GM23338 (cell line): ENCODE measurements at regions not wholly inside any gene's neighbourhood (a gene's known extent, or its start where the extent isn't known, plus 50 kb on each side); places are given as distances from the start of the nearest gene placed in this dataset.

Experiments used
- CREB1 ChIP-seq: fragments of 250-450 bp; sonication (Bioruptor Pico); IDR thresholded peaks from 2 replicates; pipeline ENCODE4 v1.5.0; 2020; ENCODE audit warnings: low read depth, mild to moderate bottlenecking, moderate library complexity
- EZH2 ChIP-seq: fragments of 200-600 bp; sonication (generic); IDR thresholded peaks from one replicate; pipeline ENCODE4 v1.8.0; 2017; ENCODE audit warnings: antibody characterized with exemption, mild to moderate bottlenecking, low read depth; ENCODE audit not compliant: unreplicated experiment
- EZH2phosphoT487 ChIP-seq: fragments of 200-600 bp; sonication (generic); IDR thresholded peaks from one replicate; pipeline ENCODE4 v1.8.1; 2018; ENCODE audit warnings: antibody characterized with exemption; ENCODE audit not compliant: unreplicated experiment
- JUNB ChIP-seq: IDR thresholded peaks from one replicate; pipeline ENCODE4 v1.6.1; 2016; ENCODE audit warnings: antibody characterized with exemption; ENCODE audit not compliant: unreplicated experiment
- NANOG ChIP-seq: IDR thresholded peaks from 2 replicates; pipeline ENCODE4 v1.6.1; 2016; ENCODE audit warnings: antibody characterized with exemption, borderline replicate concordance
- POLR2AphosphoS5 ChIP-seq: IDR thresholded peaks from 2 replicates; pipeline ENCODE4 v1.6.1; 2016; ENCODE audit warnings: antibody characterized with exemption, low read depth
- ZNF114 ChIP-seq: fragments of 250-450 bp; sonication (Bioruptor Pico); IDR thresholded peaks from 2 replicates; pipeline ENCODE4 v1.5.0; 2020; ENCODE audit warnings: mild to moderate bottlenecking, moderate library complexity
- ZNF331 ChIP-seq: fragments of 250-450 bp; sonication (Bioruptor Pico); IDR thresholded peaks from 2 replicates; pipeline ENCODE4 v1.5.0; 2020; ENCODE audit warnings: low read depth, mild to moderate bottlenecking, moderate library complexity
- TF ChIP-seq, protein P1 (sequence below): IDR thresholded peaks from one replicate; pipeline ENCODE4 v1.6.1; 2018; ENCODE audit warnings: antibody characterized with exemption; ENCODE audit not compliant: unreplicated experiment
- TF ChIP-seq, protein P2 (sequence below), 2 experiments: fragments of 200-600 bp in 1 of 2; sonication (generic) in 1 of 2; conservative IDR thresholded peaks; 2 replicates each; pipeline versions ENCODE4 v1.5.1 to v1.6.1; 2016 to 2017; ENCODE audit warnings: antibody characterized with exemption in 2 of 2, low read depth in 2 of 2, mild to moderate bottlenecking in 2 of 2, moderate library complexity in 1 of 2
- TF ChIP-seq, protein P3 (sequence below): IDR thresholded peaks from 2 replicates; pipeline ENCODE4 v1.6.1; 2016; ENCODE audit warnings: antibody characterized with exemption
- TF ChIP-seq, protein P4 (sequence below): fragments of 250-450 bp; sonication (Bioruptor Pico); IDR thresholded peaks from 2 replicates; pipeline ENCODE4 v1.5.0; 2020; ENCODE audit warnings: mild to moderate bottlenecking, moderate library complexity

DNA sequence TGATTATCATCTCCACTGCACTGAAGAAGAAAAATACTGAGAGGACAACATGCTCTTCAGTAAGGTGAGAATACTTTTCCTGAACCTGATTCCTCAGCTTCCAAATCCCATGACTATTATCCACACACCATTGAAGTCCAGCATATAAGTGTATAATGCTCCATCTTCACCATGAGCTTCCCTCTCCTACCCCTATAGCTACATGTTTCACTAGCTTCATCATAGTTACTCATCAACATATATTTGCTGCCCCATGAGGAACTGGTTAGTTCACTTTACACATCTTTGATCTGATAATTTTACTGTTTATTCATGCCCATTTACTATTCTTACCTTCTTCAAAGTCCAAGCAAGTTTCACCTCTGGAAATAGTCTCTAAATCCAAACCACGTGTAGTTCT, 908.5 kb upstream of the SEMA6D start:
- TF ChIP-seq, protein P1, sequence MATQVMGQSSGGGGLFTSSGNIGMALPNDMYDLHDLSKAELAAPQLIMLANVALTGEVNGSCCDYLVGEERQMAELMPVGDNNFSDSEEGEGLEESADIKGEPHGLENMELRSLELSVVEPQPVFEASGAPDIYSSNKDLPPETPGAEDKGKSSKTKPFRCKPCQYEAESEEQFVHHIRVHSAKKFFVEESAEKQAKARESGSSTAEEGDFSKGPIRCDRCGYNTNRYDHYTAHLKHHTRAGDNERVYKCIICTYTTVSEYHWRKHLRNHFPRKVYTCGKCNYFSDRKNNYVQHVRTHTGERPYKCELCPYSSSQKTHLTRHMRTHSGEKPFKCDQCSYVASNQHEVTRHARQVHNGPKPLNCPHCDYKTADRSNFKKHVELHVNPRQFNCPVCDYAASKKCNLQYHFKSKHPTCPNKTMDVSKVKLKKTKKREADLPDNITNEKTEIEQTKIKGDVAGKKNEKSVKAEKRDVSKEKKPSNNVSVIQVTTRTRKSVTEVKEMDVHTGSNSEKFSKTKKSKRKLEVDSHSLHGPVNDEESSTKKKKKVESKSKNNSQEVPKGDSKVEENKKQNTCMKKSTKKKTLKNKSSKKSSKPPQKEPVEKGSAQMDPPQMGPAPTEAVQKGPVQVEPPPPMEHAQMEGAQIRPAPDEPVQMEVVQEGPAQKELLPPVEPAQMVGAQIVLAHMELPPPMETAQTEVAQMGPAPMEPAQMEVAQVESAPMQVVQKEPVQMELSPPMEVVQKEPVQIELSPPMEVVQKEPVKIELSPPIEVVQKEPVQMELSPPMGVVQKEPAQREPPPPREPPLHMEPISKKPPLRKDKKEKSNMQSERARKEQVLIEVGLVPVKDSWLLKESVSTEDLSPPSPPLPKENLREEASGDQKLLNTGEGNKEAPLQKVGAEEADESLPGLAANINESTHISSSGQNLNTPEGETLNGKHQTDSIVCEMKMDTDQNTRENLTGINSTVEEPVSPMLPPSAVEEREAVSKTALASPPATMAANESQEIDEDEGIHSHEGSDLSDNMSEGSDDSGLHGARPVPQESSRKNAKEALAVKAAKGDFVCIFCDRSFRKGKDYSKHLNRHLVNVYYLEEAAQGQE: no peak
- TF ChIP-seq, protein P2, sequence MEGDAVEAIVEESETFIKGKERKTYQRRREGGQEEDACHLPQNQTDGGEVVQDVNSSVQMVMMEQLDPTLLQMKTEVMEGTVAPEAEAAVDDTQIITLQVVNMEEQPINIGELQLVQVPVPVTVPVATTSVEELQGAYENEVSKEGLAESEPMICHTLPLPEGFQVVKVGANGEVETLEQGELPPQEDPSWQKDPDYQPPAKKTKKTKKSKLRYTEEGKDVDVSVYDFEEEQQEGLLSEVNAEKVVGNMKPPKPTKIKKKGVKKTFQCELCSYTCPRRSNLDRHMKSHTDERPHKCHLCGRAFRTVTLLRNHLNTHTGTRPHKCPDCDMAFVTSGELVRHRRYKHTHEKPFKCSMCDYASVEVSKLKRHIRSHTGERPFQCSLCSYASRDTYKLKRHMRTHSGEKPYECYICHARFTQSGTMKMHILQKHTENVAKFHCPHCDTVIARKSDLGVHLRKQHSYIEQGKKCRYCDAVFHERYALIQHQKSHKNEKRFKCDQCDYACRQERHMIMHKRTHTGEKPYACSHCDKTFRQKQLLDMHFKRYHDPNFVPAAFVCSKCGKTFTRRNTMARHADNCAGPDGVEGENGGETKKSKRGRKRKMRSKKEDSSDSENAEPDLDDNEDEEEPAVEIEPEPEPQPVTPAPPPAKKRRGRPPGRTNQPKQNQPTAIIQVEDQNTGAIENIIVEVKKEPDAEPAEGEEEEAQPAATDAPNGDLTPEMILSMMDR (conservative IDR thresholded peaks at IDR 0.05; ENCODE audit: low read depth in 2 of 2): no peak
- TF ChIP-seq JUNB (no peak), EZH2 (no peak), POLR2AphosphoS5 (no peak), EZH2phosphoT487 (no peak), CREB1 (CRISPR knock-in tag) (no peak), ZNF331 (CRISPR knock-in tag) (no peak), NANOG (no peak), ZNF114 (no peak)
- TF ChIP-seq, protein P3, sequence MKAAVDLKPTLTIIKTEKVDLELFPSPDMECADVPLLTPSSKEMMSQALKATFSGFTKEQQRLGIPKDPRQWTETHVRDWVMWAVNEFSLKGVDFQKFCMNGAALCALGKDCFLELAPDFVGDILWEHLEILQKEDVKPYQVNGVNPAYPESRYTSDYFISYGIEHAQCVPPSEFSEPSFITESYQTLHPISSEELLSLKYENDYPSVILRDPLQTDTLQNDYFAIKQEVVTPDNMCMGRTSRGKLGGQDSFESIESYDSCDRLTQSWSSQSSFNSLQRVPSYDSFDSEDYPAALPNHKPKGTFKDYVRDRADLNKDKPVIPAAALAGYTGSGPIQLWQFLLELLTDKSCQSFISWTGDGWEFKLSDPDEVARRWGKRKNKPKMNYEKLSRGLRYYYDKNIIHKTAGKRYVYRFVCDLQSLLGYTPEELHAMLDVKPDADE: no peak
- TF ChIP-seq, protein P4, sequence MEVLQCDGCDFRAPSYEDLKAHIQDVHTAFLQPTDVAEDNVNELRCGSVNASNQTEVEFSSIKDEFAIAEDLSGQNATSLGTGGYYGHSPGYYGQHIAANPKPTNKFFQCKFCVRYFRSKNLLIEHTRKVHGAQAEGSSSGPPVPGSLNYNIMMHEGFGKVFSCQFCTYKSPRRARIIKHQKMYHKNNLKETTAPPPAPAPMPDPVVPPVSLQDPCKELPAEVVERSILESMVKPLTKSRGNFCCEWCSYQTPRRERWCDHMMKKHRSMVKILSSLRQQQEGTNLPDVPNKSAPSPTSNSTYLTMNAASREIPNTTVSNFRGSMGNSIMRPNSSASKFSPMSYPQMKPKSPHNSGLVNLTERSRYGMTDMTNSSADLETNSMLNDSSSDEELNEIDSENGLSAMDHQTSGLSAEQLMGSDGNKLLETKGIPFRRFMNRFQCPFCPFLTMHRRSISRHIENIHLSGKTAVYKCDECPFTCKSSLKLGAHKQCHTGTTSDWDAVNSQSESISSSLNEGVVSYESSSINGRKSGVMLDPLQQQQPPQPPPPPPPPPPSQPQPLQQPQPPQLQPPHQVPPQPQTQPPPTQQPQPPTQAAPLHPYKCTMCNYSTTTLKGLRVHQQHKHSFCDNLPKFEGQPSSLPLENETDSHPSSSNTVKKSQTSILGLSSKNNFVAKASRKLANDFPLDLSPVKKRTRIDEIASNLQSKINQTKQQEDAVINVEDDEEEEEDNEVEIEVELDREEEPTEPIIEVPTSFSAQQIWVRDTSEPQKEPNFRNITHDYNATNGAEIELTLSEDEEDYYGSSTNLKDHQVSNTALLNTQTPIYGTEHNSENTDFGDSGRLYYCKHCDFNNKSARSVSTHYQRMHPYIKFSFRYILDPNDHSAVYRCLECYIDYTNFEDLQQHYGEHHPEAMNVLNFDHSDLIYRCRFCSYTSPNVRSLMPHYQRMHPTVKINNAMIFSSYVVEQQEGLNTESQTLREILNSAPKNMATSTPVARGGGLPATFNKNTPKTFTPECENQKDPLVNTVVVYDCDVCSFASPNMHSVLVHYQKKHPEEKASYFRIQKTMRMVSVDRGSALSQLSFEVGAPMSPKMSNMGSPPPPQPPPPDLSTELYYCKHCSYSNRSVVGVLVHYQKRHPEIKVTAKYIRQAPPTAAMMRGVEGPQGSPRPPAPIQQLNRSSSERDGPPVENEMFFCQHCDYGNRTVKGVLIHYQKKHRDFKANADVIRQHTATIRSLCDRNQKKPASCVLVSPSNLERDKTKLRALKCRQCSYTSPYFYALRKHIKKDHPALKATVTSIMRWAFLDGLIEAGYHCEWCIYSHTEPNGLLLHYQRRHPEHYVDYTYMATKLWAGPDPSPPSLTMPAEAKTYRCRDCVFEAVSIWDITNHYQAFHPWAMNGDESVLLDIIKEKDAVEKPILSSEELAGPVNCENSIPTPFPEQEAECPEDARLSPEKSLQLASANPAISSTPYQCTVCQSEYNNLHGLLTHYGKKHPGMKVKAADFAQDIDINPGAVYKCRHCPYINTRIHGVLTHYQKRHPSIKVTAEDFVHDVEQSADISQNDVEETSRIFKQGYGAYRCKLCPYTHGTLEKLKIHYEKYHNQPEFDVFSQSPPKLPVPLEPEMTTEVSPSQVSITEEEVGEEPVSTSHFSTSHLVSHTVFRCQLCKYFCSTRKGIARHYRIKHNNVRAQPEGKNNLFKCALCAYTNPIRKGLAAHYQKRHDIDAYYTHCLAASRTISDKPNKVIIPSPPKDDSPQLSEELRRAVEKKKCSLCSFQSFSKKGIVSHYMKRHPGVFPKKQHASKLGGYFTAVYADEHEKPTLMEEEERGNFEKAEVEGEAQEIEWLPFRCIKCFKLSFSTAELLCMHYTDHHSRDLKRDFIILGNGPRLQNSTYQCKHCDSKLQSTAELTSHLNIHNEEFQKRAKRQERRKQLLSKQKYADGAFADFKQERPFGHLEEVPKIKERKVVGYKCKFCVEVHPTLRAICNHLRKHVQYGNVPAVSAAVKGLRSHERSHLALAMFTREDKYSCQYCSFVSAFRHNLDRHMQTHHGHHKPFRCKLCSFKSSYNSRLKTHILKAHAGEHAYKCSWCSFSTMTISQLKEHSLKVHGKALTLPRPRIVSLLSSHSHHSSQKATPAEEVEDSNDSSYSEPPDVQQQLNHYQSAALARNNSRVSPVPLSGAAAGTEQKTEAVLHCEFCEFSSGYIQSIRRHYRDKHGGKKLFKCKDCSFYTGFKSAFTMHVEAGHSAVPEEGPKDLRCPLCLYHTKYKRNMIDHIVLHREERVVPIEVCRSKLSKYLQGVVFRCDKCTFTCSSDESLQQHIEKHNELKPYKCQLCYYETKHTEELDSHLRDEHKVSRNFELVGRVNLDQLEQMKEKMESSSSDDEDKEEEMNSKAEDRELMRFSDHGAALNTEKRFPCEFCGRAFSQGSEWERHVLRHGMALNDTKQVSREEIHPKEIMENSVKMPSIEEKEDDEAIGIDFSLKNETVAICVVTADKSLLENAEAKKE (CRISPR knock-in tag): no peak
